Mucosa of descending colon (tissue), 3 donors: ENCODE measurements at regions not wholly inside any gene's neighbourhood (a gene's known extent, or its start where the extent isn't known, plus 50 kb on each side); places are given as distances from the start of the nearest gene placed in this dataset.
"Not testable (repeated sequence)": the region's sequence is repeated elsewhere in the genome, so short reads cannot be mapped to it uniquely, and the experiment has no call there.

ENCODE experiments used
- ATAC-seq: fragments of 200-7000 bp; cut with Tn5 transposase; one replicate; pipeline ENCODE4 v1.9.1; 2020; ENCODE audit warnings: mild to moderate bottlenecking, moderate library complexity
- DNase-seq, 3 donors: peaks; one replicate each; pipeline ENCODE4 v3.0.0-alpha.2; 2020
- H3K36me3 ChIP-seq: fragments of 200-600 bp; one replicate; pipeline ENCODE4 v1.8.0; 2021; ENCODE audit warnings: low read depth, mild to moderate bottlenecking
- H3K4me1 ChIP-seq: fragments of 200-600 bp; one replicate; pipeline ENCODE4 v1.8.0; 2021; ENCODE audit warnings: low read depth, mild to moderate bottlenecking
- H3K4me3 ChIP-seq: fragments of 200-600 bp; one replicate; pipeline ENCODE4 v1.8.0; 2021; ENCODE audit warnings: mild to moderate bottlenecking
- H3K9me3 ChIP-seq: fragments of 200-600 bp; one replicate; pipeline ENCODE4 v1.8.0; 2021; ENCODE audit warnings: mild to moderate bottlenecking
- CTCF ChIP-seq: fragments of 200-600 bp; IDR thresholded peaks from one replicate; pipeline ENCODE4 v1.8.0; 2022; ENCODE audit warnings: antibody characterized with exemption, mild to moderate bottlenecking
- intact Hi-C, 2 donors: fragments of 100-400 bp; cut with DNase I in 1 of 2; cut with micrococcal nuclease in 1 of 2; formaldehyde crosslinking; loops; one replicate each; pipeline versions ENCODE4 v1.11.0 to v1.11.1; 2022; cut with DNase I, micrococcal nuclease
- donor health status: DM: no; HTN: no; CAD: no; lungs with moderate emphysema.
- donor health status: DM: no; HTN: no; CAD: no.
- donor health status: DM: no; HTN: yes; CAD: no.

GRCh38 chr18:71371951-71372605 lies 1083.2 kb downstream of the SOCS6 start:
- Histone ChIP-seq H3K36me3 (no peaks in the 10 kb centered on the region), H3K9me3 (no peaks in the 10 kb centered on the region), H3K4me1 (no peaks in the 10 kb centered on the region), H3K4me3 (no peak overlapping the region)
- DNase-seq (no peak), ATAC-seq (no peak)
- intact Hi-C loops = no loop called here
- no peak for TF ChIP-seq CTCF

- H3K4me3 ChIP-seq = no peak overlapping the region
- ATAC-seq = no peak
- no peaks in the 10 kb centered on the region for H3K4me1 ChIP-seq
- H3K36me3 ChIP-seq = no peaks in the 10 kb centered on the region
- intact Hi-C loops = no loop called here
- no peak for TF ChIP-seq CTCF
- no peak for DNase-seq
- no peaks in the 10 kb centered on the region for H3K9me3 ChIP-seq
Observed at GRCh38 chr18:71370671-71371445, 1082.0 kb downstream of the SOCS6 start.

- Histone ChIP-seq H3K4me3 (no peak overlapping the region), H3K4me1 (no peaks in the 10 kb centered on the region), H3K36me3 (no peaks in the 10 kb centered on the region), H3K9me3 (no peaks in the 10 kb centered on the region)
- no peak for ATAC-seq
- no peak for DNase-seq
- intact Hi-C loops = no loop called here
- TF ChIP-seq CTCF = no peak
Observed at GRCh38 chr18:71370095-71370494, 1081.2 kb downstream of the SOCS6 start.

- intact Hi-C loops = no loop called here
- no peak for ATAC-seq
- Histone ChIP-seq H3K4me1 (no peaks in the 10 kb centered on the region), H3K9me3 (no peaks in the 10 kb centered on the region), H3K4me3 (no peak overlapping the region), H3K36me3 (no peaks in the 10 kb centered on the region)
- no peak for DNase-seq
- TF ChIP-seq CTCF = no peak
Observed at GRCh38 chr18:71362140-71362539, 1073.3 kb downstream of the SOCS6 start.

- intact Hi-C loops, ATAC-seq: not testable (repeated sequence)
Observed at GRCh38 chr18:71355599-71355998, 1066.8 kb downstream of the SOCS6 start.

GRCh38 chr18:71352618-71353017 lies 1063.8 kb downstream of the SOCS6 start:
- no peak for TF ChIP-seq CTCF
- Histone ChIP-seq H3K9me3 (no peaks in the 10 kb centered on the region), H3K36me3 (no peaks in the 10 kb centered on the region), H3K4me1 (no peaks in the 10 kb centered on the region), H3K4me3 (no peak overlapping the region)
- no peak for ATAC-seq
- DNase-seq = no peak
- intact Hi-C loops = no loop called here

More at GRCh38 chr18:71355599-71355998, 1066.8 kb downstream of the SOCS6 start:
- H3K36me3 ChIP-seq, H3K9me3 ChIP-seq, H3K4me1 ChIP-seq, H3K4me3 ChIP-seq, DNase-seq: not testable (repeated sequence)
